ENCODE measurements at regions not wholly inside any gene's neighbourhood (a gene's known extent, or its start where the extent isn't known, plus 50 kb on each side); places are given as distances from the start of the nearest gene placed in this dataset.

DNA sequence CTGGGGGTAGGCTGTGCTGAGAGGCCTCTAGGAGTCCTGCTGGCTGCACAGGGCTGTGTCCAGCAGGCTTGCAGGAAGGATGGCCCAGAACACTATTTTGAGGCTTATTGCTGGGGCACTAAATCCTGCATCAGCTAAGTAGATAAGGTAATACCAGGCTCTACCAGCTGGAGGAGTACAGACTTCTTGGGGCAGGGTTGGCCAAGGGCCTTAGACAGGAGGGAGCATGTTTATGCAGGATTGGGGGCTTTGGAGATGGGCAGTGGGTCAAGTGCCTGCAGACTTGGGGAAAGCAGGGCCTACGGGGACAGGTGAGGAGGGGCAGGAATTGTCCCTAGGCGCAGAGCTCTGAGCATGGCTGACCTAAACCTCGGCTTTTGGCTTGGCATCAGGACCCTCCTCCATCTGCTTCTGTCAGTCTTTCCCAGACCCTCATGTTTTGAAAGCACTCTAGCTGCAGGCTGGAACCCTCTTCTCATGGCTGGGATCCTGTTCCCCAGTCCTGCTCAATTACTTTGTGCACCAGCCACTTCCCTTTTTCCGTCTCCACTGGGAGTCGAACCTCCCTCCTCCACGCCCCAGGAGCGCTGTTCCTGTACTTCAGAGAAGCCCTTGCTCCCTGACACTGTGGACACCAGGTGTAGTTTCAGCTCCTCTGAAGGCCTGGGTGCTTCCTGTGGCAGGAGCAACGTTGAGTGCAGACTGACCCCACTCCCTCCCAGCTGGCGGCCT lies 61.0 kb upstream of the SPTLC1 start:
- intact Hi-C loops (cut with micrococcal nuclease), result no loop called here
- H3K79me2 ChIP-seq (ENCODE audit: control insufficient read depth, insufficient read depth, low read length), result no peaks in the 10 kb centered on the region
- no peak overlapping the region for H3K9ac ChIP-seq (replicated peaks; ENCODE audit: extremely low read depth, insufficient read depth, low read length)
- H3K27ac ChIP-seq (ENCODE audit: insufficient read depth, low read depth, low read length), result no peak overlapping the region
- no peaks in the 10 kb centered on the region for H3K9me1 ChIP-seq (replicated peaks; ENCODE audit: control insufficient read depth, extremely low read depth, insufficient read depth, low read length)
- CTCF ChIA-PET, result interaction anchor here (1.1 to 1.7 kb wide), 3 partner anchors 11 to 36 kb away, joined by 3 to 9 read pairs (median 4); no protein-coding TSS in a partner anchor
- dilution Hi-C loops (cut with MboI; ENCODE audit: extremely low pct_ligation_motif_present, low sequenced_read_pairs), result no loop called here
- DNase-seq (ENCODE audit: low read depth, low spot score) (no peak), FAIRE-seq (no peak)
- H3K4me3 ChIP-seq (replicated peaks in 1 of 3; ENCODE audit: insufficient read depth in 1 of 3, low read depth in 1 of 3, low read length in 3 of 3), result no peak overlapping the region
- TF ChIP-seq CTCF (IDR thresholded peaks at IDR 0.05; ENCODE audit: extremely low read depth in 1 of 2, insufficient read depth in 1 of 2, low read depth in 1 of 2, low read length in 2 of 2) (peak in 1 of 2 donors; percentile 12), GATA2 (IDR thresholded peaks at IDR 0.05; ENCODE audit: insufficient read depth, insufficient read length, low read depth, low read length) (no peak)
- H3K27me3 ChIP-seq (ENCODE audit: control insufficient read depth in 2 of 2, insufficient read depth in 2 of 2, low read length in 2 of 2), result peaks cover 0 to 5% of the 10 kb centered on the region in 2 experiments
- BruUV-seq (replicated peaks), result no TSS peak
- no peaks in the 10 kb centered on the region for H3K9me3 ChIP-seq (replicated peaks; ENCODE audit: control insufficient read depth, insufficient read depth, low read length)
- no peak overlapping the region for H3K4me2 ChIP-seq (ENCODE audit: insufficient read depth, low read length)
- H4K20me1 ChIP-seq (replicated peaks; ENCODE audit: control insufficient read depth, extremely low read depth, insufficient read depth, low read length), result no peaks in the 10 kb centered on the region
- H2AFZ ChIP-seq (ENCODE audit: low read depth, low read length), result no peak overlapping the region
- H3K36me3 ChIP-seq (ENCODE audit: control insufficient read depth in 2 of 2, extremely low read depth in 1 of 2, insufficient read depth in 2 of 2, low read length in 2 of 2), result no peaks in the 10 kb centered on the region
- H3K4me1 ChIP-seq (ENCODE audit: control insufficient read depth, extremely low read depth, insufficient read depth, low read length), result no peaks in the 10 kb centered on the region
- POLR2A ChIA-PET, result no interaction called here

DNA sequence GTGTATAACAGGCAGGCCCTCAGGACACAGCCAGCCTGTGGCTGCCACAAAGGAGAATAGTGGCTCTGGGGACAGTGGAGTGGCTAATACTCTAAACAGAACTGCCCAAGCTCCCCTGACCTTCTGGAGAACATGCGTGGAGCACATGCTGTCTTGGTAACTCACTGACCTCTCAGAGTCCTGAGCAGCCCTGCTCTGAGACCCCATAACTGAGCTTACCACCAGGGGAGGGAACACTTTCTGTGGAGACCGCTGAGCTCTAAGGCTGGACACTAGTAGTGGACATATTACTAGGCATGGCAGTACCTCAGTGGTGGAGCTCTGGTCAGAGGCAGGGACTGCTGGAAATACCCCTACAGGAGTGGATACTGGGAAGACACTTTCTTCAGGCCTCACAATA lies 60.2 kb upstream of the SPTLC1 start:
- Histone ChIP-seq H3K4me3 (replicated peaks in 1 of 3; ENCODE audit: insufficient read depth in 1 of 3, low read depth in 1 of 3, low read length in 3 of 3) (no peak overlapping the region), H3K27ac (ENCODE audit: insufficient read depth, low read depth, low read length) (no peak overlapping the region), H3K4me2 (ENCODE audit: insufficient read depth, low read length) (no peak overlapping the region), H3K27me3 (ENCODE audit: control insufficient read depth in 2 of 2, insufficient read depth in 2 of 2, low read length in 2 of 2) (peaks cover 0 to 9% of the 10 kb centered on the region in 2 experiments), H3K4me1 (ENCODE audit: control insufficient read depth, extremely low read depth, insufficient read depth, low read length) (no peaks in the 10 kb centered on the region), H2AFZ (ENCODE audit: low read depth, low read length) (no peak overlapping the region), H3K36me3 (ENCODE audit: control insufficient read depth in 2 of 2, extremely low read depth in 1 of 2, insufficient read depth in 2 of 2, low read length in 2 of 2) (no peaks in the 10 kb centered on the region), H3K9ac (replicated peaks; ENCODE audit: extremely low read depth, insufficient read depth, low read length) (no peak overlapping the region), H3K79me2 (ENCODE audit: control insufficient read depth, insufficient read depth, low read length) (no peaks in the 10 kb centered on the region), H3K9me3 (replicated peaks; ENCODE audit: control insufficient read depth, insufficient read depth, low read length) (no peaks in the 10 kb centered on the region), H3K9me1 (replicated peaks; ENCODE audit: control insufficient read depth, extremely low read depth, insufficient read depth, low read length) (no peaks in the 10 kb centered on the region), H4K20me1 (replicated peaks; ENCODE audit: control insufficient read depth, extremely low read depth, insufficient read depth, low read length) (no peaks in the 10 kb centered on the region)
- DNase-seq (ENCODE audit: low read depth, low spot score) (no peak), FAIRE-seq (no peak)
- no peak for TF ChIP-seq POLR2A (IDR thresholded peaks at IDR 0.05; ENCODE audit: low read depth, low read length)
- no peak for TF ChIP-seq JUN (IDR thresholded peaks at IDR 0.05; ENCODE audit: borderline replicate concordance, insufficient read depth, insufficient read length, low read depth)
- no peak for TF ChIP-seq POLR2AphosphoS5 (IDR thresholded peaks at IDR 0.05; ENCODE audit: insufficient read depth, low read depth, low read length)
- TF ChIP-seq, protein P1, sequence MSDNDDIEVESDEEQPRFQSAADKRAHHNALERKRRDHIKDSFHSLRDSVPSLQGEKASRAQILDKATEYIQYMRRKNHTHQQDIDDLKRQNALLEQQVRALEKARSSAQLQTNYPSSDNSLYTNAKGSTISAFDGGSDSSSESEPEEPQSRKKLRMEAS (IDR thresholded peaks at IDR 0.05; ENCODE audit: insufficient read depth, insufficient read length), result no peak
- no peak for TF ChIP-seq EZH2 (IDR thresholded peaks at IDR 0.05; ENCODE audit: borderline replicate concordance, low read depth, low read length, severe bottlenecking)
- no peak for TF ChIP-seq GATA2 (IDR thresholded peaks at IDR 0.05; ENCODE audit: insufficient read depth, insufficient read length, low read depth, low read length)
- TF ChIP-seq MYC (IDR thresholded peaks at IDR 0.05; ENCODE audit: low read depth, low read length), result no peak
- no peak for TF ChIP-seq FOS (IDR thresholded peaks at IDR 0.05; ENCODE audit: borderline replicate concordance, insufficient read depth, low read length)
- no peak for TF ChIP-seq CTCF (IDR thresholded peaks at IDR 0.05; ENCODE audit: extremely low read depth in 1 of 2, insufficient read depth in 1 of 2, low read depth in 1 of 2, low read length in 2 of 2)
- ChIA-PET CTCF (interaction anchor here (1.1 to 1.7 kb wide), 3 partner anchors 12 to 35 kb away, joined by 3 to 9 read pairs (median 4); no protein-coding TSS in a partner anchor), POLR2A (no interaction called here)
- intact Hi-C loops (cut with micrococcal nuclease) (no loop called here), dilution Hi-C loops (cut with MboI; ENCODE audit: extremely low pct_ligation_motif_present, low sequenced_read_pairs) (no loop called here)
- BruUV-seq (replicated peaks), result no TSS peak

Data from endothelial cell of umbilical vein (primary cell).